Calu3 (cell line): ENCODE measurements at regions not wholly inside any gene's neighbourhood (a gene's known extent, or its start where the extent isn't known, plus 50 kb on each side); places are given as distances from the start of the nearest gene placed in this dataset.

Source experiments
- BruUV-seq: library from RNA; stranded (reverse); fragments of 400-500 nt; replicated peaks from 2 replicates; lab custom pipeline; 2021; lab: Mats Ljungman, UMichigan
- CTCF ChIA-PET: fragments of 300-600 bp; sonication (Branson Sonifier 250); formaldehyde crosslinking; loops from one replicate; lab custom pipeline; 2022; ENCODE audit warnings: antibody characterized with exemption; lab: Charles Lee
- DNase-seq: peaks from one replicate; pipeline ENCODE4 v3.0.0; 2022
- H3K27ac Mint-ChIP-seq: one replicate; pipeline ENCODE4 v1.8.0; 2022; ENCODE audit warnings: mixed read lengths; ENCODE audit not compliant: unreplicated experiment
- H3K27me3 Mint-ChIP-seq: one replicate; pipeline ENCODE4 v1.8.0; 2022; ENCODE audit warnings: mixed read lengths; ENCODE audit not compliant: unreplicated experiment
- H3K36me3 Mint-ChIP-seq: one replicate; pipeline ENCODE4 v1.8.0; 2022; ENCODE audit warnings: mild to moderate bottlenecking, moderate library complexity, mixed read lengths; ENCODE audit not compliant: insufficient read depth, unreplicated experiment
- H3K4me1 Mint-ChIP-seq: one replicate; pipeline ENCODE4 v1.8.0; 2022; ENCODE audit warnings: mild to moderate bottlenecking, low read depth, mixed read lengths; ENCODE audit not compliant: unreplicated experiment
- H3K4me3 Mint-ChIP-seq: one replicate; pipeline ENCODE4 v1.8.0; 2022; ENCODE audit warnings: mild to moderate bottlenecking, low read depth, moderate library complexity, mixed read lengths; ENCODE audit not compliant: unreplicated experiment
- H3K9me3 Mint-ChIP-seq: one replicate; pipeline ENCODE4 v1.8.0; 2022; ENCODE audit warnings: low read depth, mixed read lengths; ENCODE audit not compliant: unreplicated experiment
- intact Hi-C: fragments of 100-400 bp; cut with micrococcal nuclease; formaldehyde crosslinking; loops from one replicate; pipeline ENCODE4 v1.10.0; 2022; ENCODE audit not compliant: unreplicated experiment
- TF ChIP-seq, protein P1 (sequence below): fragments of 200-600 bp; IDR thresholded peaks from one replicate; pipeline ENCODE4 v1.8.0; 2022; ENCODE audit warnings: antibody characterized with exemption; ENCODE audit not compliant: unreplicated experiment

DNA sequence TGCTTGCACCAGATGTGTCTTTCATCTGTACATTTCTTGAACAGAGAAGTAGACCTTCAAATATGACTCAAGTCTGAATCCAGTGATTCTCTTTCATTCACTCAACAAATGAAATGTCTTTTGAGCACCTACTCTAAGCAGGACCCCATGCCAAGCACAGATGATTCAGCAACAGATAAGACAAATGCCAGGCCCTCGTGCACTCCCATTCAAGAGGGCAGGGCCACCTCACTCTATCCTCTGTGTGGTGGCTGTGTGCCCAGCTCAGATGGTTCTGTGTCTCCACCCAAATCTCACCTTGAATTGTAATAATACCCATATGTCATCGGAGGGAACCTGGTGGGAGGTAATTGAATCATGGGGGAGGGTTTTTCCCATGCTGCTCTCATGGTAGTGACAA lies 74.1 kb upstream of the NKD1 start:
- Mint-ChIP-seq H3K27ac (no peak overlapping the region), H3K4me1 (no peaks in the 10 kb centered on the region), H3K36me3 (no peaks in the 10 kb centered on the region), H3K4me3 (no peak overlapping the region), H3K9me3 (no peaks in the 10 kb centered on the region), H3K27me3 (peaks cover 99% of the 10 kb centered on the region)
- BruUV-seq, result no TSS peak
- CTCF ChIA-PET, result interaction anchor here (0.7 kb wide), 1 partner anchor 150 kb away, joined by 4 read pairs; no protein-coding TSS in a partner anchor
- intact Hi-C loops, result no loop called here
- no peak for DNase-seq
- TF ChIP-seq, protein P1, sequence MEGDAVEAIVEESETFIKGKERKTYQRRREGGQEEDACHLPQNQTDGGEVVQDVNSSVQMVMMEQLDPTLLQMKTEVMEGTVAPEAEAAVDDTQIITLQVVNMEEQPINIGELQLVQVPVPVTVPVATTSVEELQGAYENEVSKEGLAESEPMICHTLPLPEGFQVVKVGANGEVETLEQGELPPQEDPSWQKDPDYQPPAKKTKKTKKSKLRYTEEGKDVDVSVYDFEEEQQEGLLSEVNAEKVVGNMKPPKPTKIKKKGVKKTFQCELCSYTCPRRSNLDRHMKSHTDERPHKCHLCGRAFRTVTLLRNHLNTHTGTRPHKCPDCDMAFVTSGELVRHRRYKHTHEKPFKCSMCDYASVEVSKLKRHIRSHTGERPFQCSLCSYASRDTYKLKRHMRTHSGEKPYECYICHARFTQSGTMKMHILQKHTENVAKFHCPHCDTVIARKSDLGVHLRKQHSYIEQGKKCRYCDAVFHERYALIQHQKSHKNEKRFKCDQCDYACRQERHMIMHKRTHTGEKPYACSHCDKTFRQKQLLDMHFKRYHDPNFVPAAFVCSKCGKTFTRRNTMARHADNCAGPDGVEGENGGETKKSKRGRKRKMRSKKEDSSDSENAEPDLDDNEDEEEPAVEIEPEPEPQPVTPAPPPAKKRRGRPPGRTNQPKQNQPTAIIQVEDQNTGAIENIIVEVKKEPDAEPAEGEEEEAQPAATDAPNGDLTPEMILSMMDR, result no peak

DNA sequence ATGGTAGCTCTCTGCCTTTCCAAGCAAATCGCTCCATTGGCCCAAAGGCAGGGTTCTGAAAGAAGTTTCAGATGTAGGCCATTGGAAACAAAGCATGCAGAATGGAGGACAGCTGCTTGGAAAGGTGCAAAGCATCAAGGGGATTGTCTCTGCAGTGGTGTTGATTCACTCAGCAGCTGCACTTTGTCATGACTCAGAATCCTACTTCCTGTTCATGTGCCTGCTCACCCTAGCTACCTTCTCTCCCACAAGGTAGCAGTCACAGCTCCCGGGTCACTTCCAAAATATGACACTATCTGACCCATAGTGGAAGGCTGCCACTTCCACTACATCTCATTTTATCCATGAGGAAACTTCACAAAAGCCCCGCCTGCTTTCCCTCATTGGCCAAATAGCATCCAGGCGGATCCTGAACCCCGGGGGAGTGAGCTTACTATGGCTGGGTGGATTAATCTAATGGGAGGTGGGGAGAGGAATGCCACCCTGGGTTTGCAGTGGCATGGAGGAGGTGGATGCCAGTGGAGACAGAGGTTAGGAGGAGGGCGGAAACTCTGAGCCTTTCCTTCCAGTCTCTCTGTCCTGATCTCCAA lies 74.7 kb upstream of the NKD1 start:
- H3K4me3 Mint-ChIP-seq, result no peak overlapping the region
- DNase-seq, result no peak
- CTCF ChIA-PET, result interaction anchor here (0.6 kb wide), 1 partner anchor 275 kb away, joined by 5 read pairs; no protein-coding TSS in a partner anchor
- TF ChIP-seq, protein P1, result no peak
- H3K4me1 Mint-ChIP-seq, result no peaks in the 10 kb centered on the region
- H3K9me3 Mint-ChIP-seq, result no peaks in the 10 kb centered on the region
- peaks cover 99% of the 10 kb centered on the region for H3K27me3 Mint-ChIP-seq
- no peaks in the 10 kb centered on the region for H3K36me3 Mint-ChIP-seq
- H3K27ac Mint-ChIP-seq, result no peak overlapping the region
- intact Hi-C loops, result no loop called here
- no TSS peak for BruUV-seq

DNA sequence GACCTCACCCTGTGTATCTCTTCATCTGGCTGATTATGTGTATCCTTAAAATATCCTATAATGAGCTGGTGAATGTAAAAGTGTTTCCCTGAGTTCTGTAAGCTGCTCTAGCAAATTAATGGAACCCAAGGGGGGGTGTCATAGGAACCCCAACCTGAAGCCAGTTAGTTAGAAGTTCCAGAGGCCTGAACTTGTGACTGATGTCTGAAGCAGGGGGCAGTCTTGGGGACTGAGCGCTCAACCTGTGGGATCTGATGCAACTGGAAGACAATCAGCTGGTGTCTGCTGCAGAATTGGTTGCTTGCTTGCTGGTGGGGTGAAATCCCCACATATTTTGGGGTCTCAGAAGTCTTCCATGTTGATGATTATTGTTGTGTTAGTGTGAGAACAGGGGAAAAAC lies 75.7 kb upstream of the NKD1 start:
- no peak overlapping the region for H3K27ac Mint-ChIP-seq
- no peaks in the 10 kb centered on the region for H3K4me1 Mint-ChIP-seq
- intact Hi-C loops, result no loop called here
- H3K36me3 Mint-ChIP-seq, result no peaks in the 10 kb centered on the region
- TF ChIP-seq, protein P1, result no peak
- BruUV-seq, result no TSS peak
- no peak overlapping the region for H3K4me3 Mint-ChIP-seq
- CTCF ChIA-PET, result interaction anchor here (1.3 kb wide), 1 partner anchor 10 kb away, joined by 3 read pairs; no protein-coding TSS in a partner anchor
- no peaks in the 10 kb centered on the region for H3K9me3 Mint-ChIP-seq
- peaks cover 96% of the 10 kb centered on the region for H3K27me3 Mint-ChIP-seq
- no peak for DNase-seq

DNA sequence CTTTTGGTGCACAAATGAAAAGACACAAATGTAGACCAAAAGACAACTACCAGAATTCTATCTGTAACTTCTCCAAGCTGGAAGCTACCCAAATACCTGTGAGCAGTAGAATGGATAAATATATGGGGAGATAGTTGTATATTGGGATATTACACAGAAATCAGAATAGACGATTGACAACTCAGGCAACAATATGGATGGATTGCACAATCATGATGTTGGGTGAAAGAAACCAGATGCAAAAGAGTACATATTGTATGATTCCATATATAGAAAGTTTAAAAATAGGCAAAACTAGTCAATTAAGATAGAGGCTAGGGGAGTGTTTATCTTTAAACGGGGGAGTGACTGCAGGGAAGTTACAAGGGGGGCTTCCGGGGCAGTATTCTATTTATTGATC lies 77.5 kb upstream of the NKD1 start:
- no peak overlapping the region for H3K27ac Mint-ChIP-seq
- CTCF ChIA-PET, result no interaction called here

More for the DNA sequence above, 77.5 kb upstream of the NKD1 start:
- Mint-ChIP-seq H3K9me3 (no peaks in the 10 kb centered on the region), H3K4me3 (no peak overlapping the region), H3K4me1 (no peaks in the 10 kb centered on the region), H3K27me3 (peaks cover 96% of the 10 kb centered on the region), H3K36me3 (no peaks in the 10 kb centered on the region)
- DNase-seq, result no peak
- TF ChIP-seq, protein P1, result no peak
- intact Hi-C loops, result no loop called here
- no TSS peak for BruUV-seq
